Sigmoid colon (tissue), 3 donors: ENCODE measurements at regions not wholly inside any gene's neighbourhood (a gene's known extent, or its start where the extent isn't known, plus 50 kb on each side); places are given as distances from the start of the nearest gene placed in this dataset.

ENCODE experiments used
- CTCF ChIP-seq, 4 experiments: fragments of 450-650 bp in 3 of 4; fragments of 200-600 bp in 1 of 4; IDR thresholded peaks; one replicate each; pipeline ENCODE4 v1.5.1; 2016 to 2019; ENCODE audit warnings: antibody characterized with exemption in 4 of 4, mild to moderate bottlenecking in 3 of 4, moderate library complexity in 2 of 4
- POLR2A ChIP-seq, 2 donors: fragments of 450-650 bp; IDR thresholded peaks; one replicate each; pipeline ENCODE4 v1.6.1; 2016; ENCODE audit warnings: antibody characterized with exemption in 2 of 2, mild to moderate bottlenecking in 2 of 2, moderate library complexity in 2 of 2

DNA sequence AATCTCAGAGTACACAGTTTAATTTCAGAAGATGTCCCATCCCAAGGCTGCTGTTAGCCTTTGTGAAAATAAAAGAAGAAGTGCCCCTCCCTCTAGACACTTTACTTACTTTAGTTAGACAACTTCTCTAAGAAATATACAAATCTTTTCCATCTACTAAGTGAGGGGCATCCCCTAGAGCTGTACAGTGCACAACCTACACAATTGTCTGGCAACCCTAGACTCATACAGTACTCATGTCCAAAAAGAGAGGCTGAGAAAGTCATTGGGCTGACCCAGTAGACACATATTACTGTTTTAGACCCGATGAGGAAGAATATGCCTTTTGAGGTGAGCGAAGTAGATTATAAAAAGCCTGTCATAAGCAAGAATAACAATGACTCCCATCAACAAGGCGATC, 297.6 kb downstream of the IDS start:
- TF ChIP-seq CTCF (IDR thresholded peaks at IDR 0.05) (no peak), POLR2A (IDR thresholded peaks at IDR 0.05) (no peak)
